SHP77 treated with DMSO at 0.1 percent for 48 hours (cell line): ENCODE measurements at regions not wholly inside any gene's neighbourhood (a gene's known extent, or its start where the extent isn't known, plus 50 kb on each side); places are given as distances from the start of the nearest gene placed in this dataset.
"Not testable (repeated sequence)": the region's sequence is repeated elsewhere in the genome, so short reads cannot be mapped to it uniquely, and the experiment has no call there.

Source experiments
- DNase-seq: peaks from one replicate; lab custom pipeline; 2025; lab: John Stamatoyannopoulos, UW

- DNase-seq = not testable (repeated sequence)
Observed at GRCh38 chrX:99988532-99988931, 421.5 kb downstream of the PCDH19 start.

GRCh38 chrX:99973572-99974226 is 436.4 kb downstream of the PCDH19 start:
- DNase-seq = no peak

- no peak for DNase-seq
Observed at GRCh38 chrX:99939883-99940232, 470.2 kb downstream of the PCDH19 start.

GRCh38 chrX:99939206-99939882 is 470.7 kb downstream of the PCDH19 start:
- not testable (repeated sequence) for DNase-seq

- no peak for DNase-seq
Observed at GRCh38 chrX:99938464-99938863, 471.6 kb downstream of the PCDH19 start.

- no peak for DNase-seq
Observed at GRCh38 chrX:99933865-99934264, 476.2 kb downstream of the PCDH19 start.

GRCh38 chrX:99914635-99915034 is 495.4 kb downstream of the PCDH19 start:
- DNase-seq = peak; percentile 39

GRCh38 chrX:99913611-99914010 is 496.5 kb downstream of the PCDH19 start:
- no peak for DNase-seq

GRCh38 chrX:99909946-99910345 is 500.1 kb downstream of the PCDH19 start:
- no peak for DNase-seq

GRCh38 chrX:99901091-99901490 is 509.0 kb downstream of the PCDH19 start:
- no peak for DNase-seq

GRCh38 chrX:99887918-99888317 is 522.2 kb downstream of the PCDH19 start:
- no peak for DNase-seq

GRCh38 chrX:99857455-99857854 is 552.6 kb downstream of the PCDH19 start:
- DNase-seq = no peak

GRCh38 chrX:99833821-99834220 is 576.3 kb downstream of the PCDH19 start:
- no peak for DNase-seq

- no peak for DNase-seq
Observed at GRCh38 chrX:99820197-99820596, 589.9 kb downstream of the PCDH19 start.

- DNase-seq = no peak
Observed at GRCh38 chrX:99800016-99800415, 610.1 kb downstream of the PCDH19 start.

- no peak for DNase-seq
Observed at GRCh38 chrX:99798936-99799335, 611.1 kb downstream of the PCDH19 start.

- no peak for DNase-seq
Observed at GRCh38 chrX:99795495-99795894, 614.6 kb downstream of the PCDH19 start.

- DNase-seq = no peak
Observed at GRCh38 chrX:99782516-99783040, 627.5 kb downstream of the PCDH19 start.

- DNase-seq = no peak
Observed at GRCh38 chrX:99777912-99778311, 632.2 kb downstream of the PCDH19 start.

- no peak for DNase-seq
Observed at GRCh38 chrX:99761731-99762130, 648.3 kb downstream of the PCDH19 start.

- no peak for DNase-seq
Observed at GRCh38 chrX:99752776-99753175, 657.3 kb downstream of the PCDH19 start.

- no peak for DNase-seq
Observed at GRCh38 chrX:99750721-99751120, 659.4 kb downstream of the PCDH19 start.

GRCh38 chrX:99722094-99722493 is 688.0 kb downstream of the PCDH19 start:
- DNase-seq = no peak

- no peak for DNase-seq
Observed at GRCh38 chrX:99719140-99719539, 690.9 kb downstream of the PCDH19 start.
